ENCODE measurements at regions not wholly inside any gene's neighbourhood (a gene's known extent, or its start where the extent isn't known, plus 50 kb on each side); places are given as distances from the start of the nearest gene placed in this dataset.

DNA sequence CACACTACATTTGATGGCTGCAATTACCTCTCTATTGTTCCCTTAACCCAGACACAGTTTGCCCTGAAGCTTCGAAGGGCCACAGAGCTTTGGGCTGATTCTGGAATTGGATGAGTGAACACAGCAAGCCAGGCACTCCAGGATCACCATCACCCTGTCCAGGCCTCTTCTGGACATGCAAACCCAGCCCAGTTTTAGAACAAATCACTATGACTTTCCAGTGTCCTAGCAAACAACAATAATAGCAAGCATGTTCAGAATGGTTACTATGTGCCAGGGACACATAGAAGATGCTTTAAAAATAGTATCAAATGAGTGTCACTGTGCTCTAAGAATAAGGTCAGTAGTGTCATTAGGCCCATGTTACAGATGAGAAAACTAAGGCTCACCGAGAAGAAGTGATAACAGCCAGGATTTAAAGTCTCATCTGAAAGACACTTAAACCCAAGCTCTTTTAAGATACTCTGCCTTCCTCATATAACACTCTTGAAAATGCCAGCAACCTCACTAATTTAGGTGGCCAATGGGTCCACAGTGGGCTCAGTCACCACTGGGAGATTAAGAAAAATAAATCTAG is 191.7 kb upstream of the STK17B start:
- H3K27ac Mint-ChIP-seq = no peak overlapping the region
- DNase-seq (no peak), ATAC-seq (no peak)
- H3K4me3 Mint-ChIP-seq = no peak overlapping the region
- peaks cover 2% of the 10 kb centered on the region for H3K27me3 Mint-ChIP-seq
- peaks cover 11% of the 10 kb centered on the region for H3K9me3 Mint-ChIP-seq
- H3K36me3 Mint-ChIP-seq (ENCODE audit: low read depth) = no peaks in the 10 kb centered on the region
- peaks cover 8% of the 10 kb centered on the region for H3K4me1 Mint-ChIP-seq

DNA sequence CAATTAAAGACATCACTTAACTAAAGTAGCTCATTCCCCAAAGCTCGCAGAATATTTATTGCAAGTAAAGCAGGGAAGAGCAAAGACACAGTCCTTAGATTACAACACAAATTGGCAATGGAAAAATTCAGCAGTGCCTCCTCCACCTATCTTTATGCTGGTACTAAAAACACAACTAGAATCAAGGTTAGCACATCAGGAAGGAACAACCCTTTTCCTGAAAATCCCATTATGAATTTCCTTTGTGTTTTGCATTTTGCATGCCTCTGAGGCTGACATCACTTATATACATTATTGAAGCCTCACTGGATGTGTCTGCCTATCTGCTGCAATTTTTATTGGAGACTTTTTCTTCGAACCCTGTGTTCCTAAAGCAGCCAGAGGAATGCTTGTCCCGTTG is 193.8 kb upstream of the STK17B start:
- DNase-seq (no peak), ATAC-seq (no peak)
- no peak overlapping the region for H3K4me3 Mint-ChIP-seq
- H3K9me3 Mint-ChIP-seq = peaks cover 19% of the 10 kb centered on the region
- peaks cover 8% of the 10 kb centered on the region for H3K4me1 Mint-ChIP-seq
- no peaks in the 10 kb centered on the region for H3K36me3 Mint-ChIP-seq (ENCODE audit: low read depth)
- no peak overlapping the region for H3K27ac Mint-ChIP-seq
- H3K27me3 Mint-ChIP-seq = peaks cover 2% of the 10 kb centered on the region

DNA sequence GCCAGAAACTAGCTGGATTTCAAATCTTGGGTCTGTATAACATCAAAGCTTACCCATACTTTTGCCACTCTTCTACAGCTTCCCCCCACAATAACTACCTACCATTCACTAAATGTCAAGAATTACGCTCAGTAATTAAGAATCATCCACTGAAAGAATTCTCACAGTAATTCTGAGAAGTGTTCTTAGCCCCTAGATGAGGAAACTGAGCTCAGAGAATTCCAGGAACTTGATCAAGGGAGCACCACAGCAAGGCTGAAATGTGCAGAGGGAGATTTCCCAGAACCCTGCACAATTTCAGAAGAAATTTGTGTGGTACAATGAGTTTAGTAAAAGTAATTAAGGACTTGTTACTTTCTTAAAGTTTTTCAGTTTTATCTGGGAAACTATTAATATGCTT is 194.5 kb upstream of the STK17B start:
- ATAC-seq (peak; percentile 57), DNase-seq (no peak)
- Mint-ChIP-seq H3K27me3 (peaks cover 4% of the 10 kb centered on the region), H3K4me1 (peaks cover 6% of the 10 kb centered on the region), H3K27ac (no peak overlapping the region), H3K9me3 (peaks cover 19% of the 10 kb centered on the region), H3K36me3 (ENCODE audit: low read depth) (no peaks in the 10 kb centered on the region), H3K4me3 (no peak overlapping the region)

DNA sequence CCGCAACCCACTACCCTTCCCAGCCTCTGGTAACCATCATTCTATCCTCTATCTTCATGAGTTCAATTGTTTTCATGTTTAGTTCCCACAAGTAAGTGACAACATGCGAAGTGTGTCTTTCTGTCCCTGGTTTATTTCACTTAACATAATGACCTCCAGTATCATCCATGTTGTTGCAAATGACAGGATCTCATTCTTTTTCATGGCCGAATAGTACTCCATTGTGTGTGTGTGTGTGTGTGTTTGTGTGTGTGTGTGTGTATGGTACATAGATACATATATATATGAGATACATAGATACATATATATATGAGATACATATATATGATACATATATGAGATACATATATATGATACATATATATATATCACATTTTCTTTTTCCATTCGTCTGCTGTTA is 196.3 kb upstream of the STK17B start:
- no peak for DNase-seq
- peaks cover 3% of the 10 kb centered on the region for H3K27me3 Mint-ChIP-seq
- peaks cover 6% of the 10 kb centered on the region for H3K4me1 Mint-ChIP-seq
- ATAC-seq = no peak
- no peaks in the 10 kb centered on the region for H3K36me3 Mint-ChIP-seq (ENCODE audit: low read depth)
- no peak overlapping the region for H3K4me3 Mint-ChIP-seq
- no peak overlapping the region for H3K27ac Mint-ChIP-seq
- peaks cover 19% of the 10 kb centered on the region for H3K9me3 Mint-ChIP-seq

DNA sequence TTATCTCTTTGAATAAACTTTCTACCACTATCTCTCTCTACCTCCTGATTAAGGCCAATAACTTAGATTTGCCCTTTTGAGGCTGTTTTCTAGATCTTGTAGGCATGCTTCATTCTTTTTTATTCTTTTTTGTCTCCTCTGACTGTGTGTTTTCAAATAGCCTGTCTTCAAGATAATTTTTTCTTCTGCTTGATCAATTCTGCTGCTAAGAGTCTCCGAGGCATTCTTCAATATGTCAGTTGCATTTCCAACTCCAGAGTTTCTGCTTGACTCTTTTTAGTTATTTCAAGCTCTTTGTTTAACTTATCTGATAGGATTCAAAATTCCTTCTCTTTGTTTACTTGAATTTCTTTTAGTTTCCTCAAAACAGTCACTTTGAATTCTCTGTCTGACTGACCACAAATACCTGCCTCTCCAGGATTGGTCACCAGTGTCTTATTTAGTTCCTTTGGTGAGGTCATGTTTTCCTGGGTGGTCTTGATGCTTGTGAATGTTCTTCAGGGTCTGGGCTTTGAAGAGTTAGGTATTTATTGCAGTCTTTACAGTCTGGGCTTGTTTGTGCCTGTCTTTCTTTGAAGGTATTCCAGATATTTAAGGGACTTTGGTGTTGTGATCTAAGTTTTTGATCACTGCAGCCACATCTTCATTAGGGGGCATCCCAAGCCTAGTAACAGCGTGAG is 197.3 kb upstream of the STK17B start:
- Mint-ChIP-seq H3K4me3 (no peak overlapping the region), H3K27ac (no peak overlapping the region), H3K9me3 (peaks cover 19% of the 10 kb centered on the region), H3K27me3 (peaks cover 5% of the 10 kb centered on the region), H3K4me1 (peaks cover 6% of the 10 kb centered on the region), H3K36me3 (ENCODE audit: low read depth) (no peaks in the 10 kb centered on the region)
- no peak for DNase-seq
- ATAC-seq = no peak

DNA sequence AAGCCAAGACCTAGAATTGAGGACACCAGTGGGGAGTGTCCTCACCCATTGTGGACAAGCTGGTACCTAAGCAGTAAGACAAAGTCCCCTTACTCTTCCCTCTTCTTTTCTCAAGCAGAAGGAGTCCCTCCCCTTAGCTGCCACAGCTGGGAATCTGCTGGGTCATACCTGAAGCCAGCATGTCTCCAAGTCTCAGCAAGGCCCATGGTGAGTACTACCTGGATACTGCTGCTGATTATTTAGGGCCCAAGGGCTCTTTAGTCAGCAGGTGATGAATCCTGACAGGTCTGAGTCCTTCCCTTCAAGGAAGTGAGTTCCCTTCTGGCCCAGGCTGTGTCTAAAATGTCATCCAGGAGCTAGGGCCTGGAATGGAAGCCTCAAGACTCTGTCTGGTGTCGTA is 198.6 kb upstream of the STK17B start:
- Mint-ChIP-seq H3K36me3 (ENCODE audit: low read depth) (no peaks in the 10 kb centered on the region), H3K27ac (no peak overlapping the region), H3K4me1 (peaks cover 6% of the 10 kb centered on the region), H3K4me3 (no peak overlapping the region), H3K9me3 (peaks cover 19% of the 10 kb centered on the region), H3K27me3 (peaks cover 5% of the 10 kb centered on the region)
- no peak for ATAC-seq
- no peak for DNase-seq

DNA sequence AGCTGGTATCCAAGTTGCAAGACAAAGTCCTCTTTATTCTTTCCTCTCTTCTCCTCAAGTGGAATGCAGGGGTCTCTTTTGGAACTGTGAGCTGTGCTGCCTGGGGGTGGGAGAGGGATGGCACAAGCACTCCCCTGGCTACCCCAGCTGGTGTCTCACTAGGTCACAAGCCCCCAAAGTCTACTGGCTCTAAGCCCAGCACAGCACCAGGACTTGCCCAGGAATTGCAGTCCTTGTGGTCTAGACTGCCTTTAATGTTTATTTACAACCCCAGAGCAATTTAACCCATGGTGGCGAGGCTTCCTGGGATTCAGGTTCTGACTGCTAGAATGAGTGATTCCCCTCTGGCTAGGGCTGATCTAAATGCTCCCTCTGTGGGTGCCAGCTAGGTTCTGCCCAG is 199.0 kb upstream of the STK17B start:
- H3K27ac Mint-ChIP-seq = no peak overlapping the region
- ATAC-seq (no peak), DNase-seq (no peak)
- peaks cover 20% of the 10 kb centered on the region for H3K9me3 Mint-ChIP-seq
- peaks cover 7% of the 10 kb centered on the region for H3K4me1 Mint-ChIP-seq
- peaks cover 5% of the 10 kb centered on the region for H3K27me3 Mint-ChIP-seq
- H3K36me3 Mint-ChIP-seq (ENCODE audit: low read depth) = no peaks in the 10 kb centered on the region
- H3K4me3 Mint-ChIP-seq = no peak overlapping the region

DNA sequence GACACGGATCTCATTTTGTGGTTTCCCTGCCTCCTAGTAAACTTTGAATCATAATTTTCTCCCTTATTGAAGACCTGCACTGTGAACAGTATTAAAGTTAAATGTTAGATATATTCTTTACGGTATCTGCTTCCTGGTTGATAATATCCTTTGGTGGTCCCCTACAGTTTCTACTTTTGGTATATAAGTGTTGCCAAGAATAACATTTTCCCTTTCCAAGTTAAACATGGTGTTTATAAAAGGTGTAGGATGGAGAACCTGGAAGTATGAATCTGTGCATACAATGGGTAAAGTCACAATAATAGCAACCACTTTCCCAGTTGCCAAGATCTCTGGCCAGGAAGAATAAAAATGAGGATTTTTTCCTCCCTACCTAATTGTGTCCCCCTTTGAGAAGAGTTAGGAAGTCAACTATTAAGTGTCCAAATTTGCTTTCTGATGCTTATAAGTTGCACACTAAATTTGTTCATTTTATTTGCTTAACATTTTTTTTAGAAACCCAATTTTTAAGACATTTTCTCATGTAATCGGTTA is 201.0 kb upstream of the STK17B start:
- ATAC-seq (no peak), DNase-seq (no peak)
- H3K27me3 Mint-ChIP-seq = peaks cover 10% of the 10 kb centered on the region
- no peak overlapping the region for H3K27ac Mint-ChIP-seq
- no peaks in the 10 kb centered on the region for H3K36me3 Mint-ChIP-seq (ENCODE audit: low read depth)
- peaks cover 20% of the 10 kb centered on the region for H3K9me3 Mint-ChIP-seq
- H3K4me1 Mint-ChIP-seq = peaks cover 13% of the 10 kb centered on the region
- H3K4me3 Mint-ChIP-seq = no peak overlapping the region

DNA sequence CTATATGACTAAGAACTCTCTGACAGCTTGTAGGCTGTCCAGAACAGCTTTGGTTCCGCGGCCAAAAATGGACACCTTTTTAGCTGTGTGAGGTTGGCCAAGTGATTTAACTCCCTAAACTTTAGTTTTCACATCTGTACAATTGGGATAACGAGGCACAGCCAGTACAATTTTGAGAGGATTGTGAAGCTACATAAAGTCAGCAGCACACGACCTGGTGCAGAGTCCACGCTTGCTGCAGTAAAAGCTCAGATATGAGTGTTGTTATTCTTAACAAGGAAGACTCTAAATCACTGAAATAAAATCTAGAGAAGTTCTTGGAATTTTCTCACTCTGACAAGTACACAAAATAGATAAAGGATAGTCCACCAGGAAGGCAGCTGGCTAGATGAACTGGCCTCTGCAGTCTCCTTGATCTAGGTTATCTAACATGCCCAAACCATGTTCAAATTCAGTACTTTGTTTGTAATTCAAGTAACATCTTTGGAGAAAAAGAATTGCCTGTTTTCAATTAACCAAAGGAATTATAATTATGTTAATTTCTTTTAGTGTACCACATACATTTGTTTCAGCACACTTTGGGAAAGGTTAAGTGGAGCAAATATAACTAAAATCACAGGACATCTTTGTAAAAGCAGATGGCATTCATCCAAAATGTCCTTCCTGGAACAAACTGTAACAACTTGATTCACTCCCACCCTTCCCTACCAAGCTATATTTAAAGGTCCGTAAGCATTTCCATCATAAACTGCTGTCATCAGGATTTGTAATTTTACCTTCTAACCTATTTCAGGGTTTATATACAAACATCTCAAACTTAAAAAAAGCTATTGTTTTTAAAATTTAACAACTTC is 201.7 kb upstream of the STK17B start:
- H3K27me3 Mint-ChIP-seq = peaks cover 10% of the 10 kb centered on the region
- H3K27ac Mint-ChIP-seq = no peak overlapping the region
- H3K36me3 Mint-ChIP-seq (ENCODE audit: low read depth) = no peaks in the 10 kb centered on the region
- no peak overlapping the region for H3K4me3 Mint-ChIP-seq
- peaks cover 20% of the 10 kb centered on the region for H3K4me1 Mint-ChIP-seq
- DNase-seq (no peak), ATAC-seq (no peak)
- H3K9me3 Mint-ChIP-seq = peaks cover 17% of the 10 kb centered on the region

DNA sequence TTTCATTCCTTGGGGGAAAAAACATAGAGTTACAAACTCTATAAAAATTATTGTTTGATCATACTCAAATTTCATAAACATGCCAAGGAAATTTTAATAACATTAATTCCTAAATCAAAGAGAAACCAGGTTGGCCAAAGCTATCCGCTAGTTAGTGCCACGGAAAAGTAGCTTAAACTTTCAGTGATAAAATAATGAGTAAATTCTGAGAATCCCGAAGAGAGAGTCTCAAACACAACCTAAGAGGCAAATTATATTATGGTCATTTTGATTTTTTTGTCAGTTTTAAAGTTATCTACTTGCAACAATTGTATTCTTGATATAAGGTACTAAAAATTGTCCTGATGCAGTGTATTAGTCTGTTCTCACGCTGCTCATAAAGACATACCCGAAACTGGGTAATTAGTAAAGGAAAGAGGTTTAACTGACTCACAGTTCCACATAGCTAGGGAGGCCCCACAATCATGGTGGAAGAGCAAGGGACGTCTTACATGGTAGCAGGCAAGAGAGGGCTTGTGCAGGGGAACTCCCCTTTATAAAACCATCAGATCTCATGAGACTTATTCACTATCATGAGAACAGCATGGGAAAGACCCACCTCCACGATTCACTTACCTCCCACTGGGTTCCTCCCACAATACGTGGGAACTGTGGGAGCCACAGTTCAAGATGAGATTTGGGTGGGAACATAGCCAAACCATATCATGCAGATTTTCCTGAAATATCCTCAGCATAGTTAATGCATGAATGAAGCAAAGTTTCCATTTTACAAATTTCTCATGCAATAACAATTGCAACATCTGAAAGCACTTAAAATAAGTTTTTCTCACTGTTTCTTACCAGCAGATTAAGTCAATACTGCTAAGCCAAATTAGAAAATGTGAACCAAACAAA is 205.9 kb upstream of the STK17B start:
- Mint-ChIP-seq H3K27ac (peak overlapping the region; percentile 47), H3K4me3 (no peak overlapping the region), H3K36me3 (ENCODE audit: low read depth) (no peaks in the 10 kb centered on the region), H3K4me1 (peaks cover 24% of the 10 kb centered on the region), H3K9me3 (peaks cover 9% of the 10 kb centered on the region), H3K27me3 (peaks cover 9% of the 10 kb centered on the region)
- peak; percentile 36 for DNase-seq
- ATAC-seq = peak; percentile 86

DNA sequence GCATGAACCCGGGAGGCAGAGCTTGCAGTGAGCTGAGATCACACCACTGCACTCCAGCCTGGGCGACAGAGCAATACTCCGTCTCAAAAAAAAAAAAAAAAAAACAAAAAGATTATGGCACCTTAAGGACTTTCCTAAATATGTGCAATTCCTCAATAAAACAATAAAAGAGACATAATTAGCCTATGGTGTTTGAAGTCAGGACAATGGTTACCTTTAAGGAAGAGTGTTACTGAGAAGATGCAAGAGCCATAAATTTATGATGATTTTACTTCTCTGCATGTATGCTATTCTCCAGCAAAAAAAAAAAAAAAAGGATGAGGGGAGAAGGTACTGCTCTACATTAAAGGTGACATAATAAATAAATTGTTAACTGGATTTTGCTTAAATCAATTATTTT is 208.2 kb upstream of the STK17B start:
- Mint-ChIP-seq H3K4me1 (peaks cover 24% of the 10 kb centered on the region), H3K27ac (no peak overlapping the region), H3K36me3 (ENCODE audit: low read depth) (no peaks in the 10 kb centered on the region), H3K27me3 (peaks cover 7% of the 10 kb centered on the region), H3K9me3 (peaks cover 9% of the 10 kb centered on the region), H3K4me3 (no peak overlapping the region)
- DNase-seq = no peak
- no peak for ATAC-seq

DNA sequence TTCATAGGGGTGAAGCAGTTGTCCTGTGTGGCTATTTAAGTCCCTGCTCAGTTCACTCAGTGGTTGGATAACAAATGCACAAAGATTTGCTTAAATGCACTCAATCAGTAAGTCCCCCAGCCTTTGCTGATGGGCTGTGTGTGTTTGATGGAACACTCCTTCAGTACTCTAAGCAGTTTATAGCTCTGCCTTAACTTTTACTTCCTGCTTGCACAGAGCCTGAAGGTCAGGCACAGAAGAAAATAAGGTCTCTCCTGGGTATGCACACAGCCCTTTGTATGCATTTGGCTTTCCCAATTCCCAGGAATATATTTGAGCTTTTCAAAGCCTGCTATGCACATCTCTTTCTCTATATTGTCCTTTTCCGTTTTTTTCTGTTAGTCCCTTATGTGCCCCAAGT is 208.7 kb upstream of the STK17B start:
- peaks cover 9% of the 10 kb centered on the region for H3K9me3 Mint-ChIP-seq
- peaks cover 7% of the 10 kb centered on the region for H3K27me3 Mint-ChIP-seq

DNA sequence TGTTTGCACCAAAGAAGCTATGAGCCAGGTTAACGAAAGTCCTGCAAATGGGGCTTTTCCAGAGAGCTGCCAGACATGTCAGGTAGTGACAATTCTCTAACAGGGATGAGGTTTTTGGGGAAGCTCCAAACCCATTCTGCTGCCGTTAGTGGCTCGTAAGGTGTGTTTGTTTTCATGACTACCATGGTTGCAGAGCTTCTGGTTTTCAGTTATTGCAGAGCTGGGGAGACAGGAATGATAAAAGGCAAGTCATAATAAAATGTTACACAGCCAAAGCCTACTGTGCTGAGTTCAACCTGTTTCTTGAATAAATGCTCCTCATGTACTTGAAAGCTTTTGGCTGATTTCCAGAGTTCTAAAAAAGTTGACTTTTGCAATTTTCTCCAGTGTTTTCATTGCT is 209.2 kb upstream of the STK17B start:
- Mint-ChIP-seq H3K4me3 (no peak overlapping the region), H3K27me3 (peaks cover 5% of the 10 kb centered on the region), H3K36me3 (ENCODE audit: low read depth) (no peaks in the 10 kb centered on the region), H3K9me3 (peaks cover 6% of the 10 kb centered on the region), H3K4me1 (peaks cover 22% of the 10 kb centered on the region), H3K27ac (no peak overlapping the region)
- no peak for ATAC-seq
- DNase-seq = no peak

More for the DNA sequence above, 208.7 kb upstream of the STK17B start:
- ATAC-seq = no peak
- Mint-ChIP-seq H3K36me3 (ENCODE audit: low read depth) (no peaks in the 10 kb centered on the region), H3K27ac (no peak overlapping the region), H3K4me3 (no peak overlapping the region), H3K4me1 (peaks cover 24% of the 10 kb centered on the region)
- no peak for DNase-seq

DNA sequence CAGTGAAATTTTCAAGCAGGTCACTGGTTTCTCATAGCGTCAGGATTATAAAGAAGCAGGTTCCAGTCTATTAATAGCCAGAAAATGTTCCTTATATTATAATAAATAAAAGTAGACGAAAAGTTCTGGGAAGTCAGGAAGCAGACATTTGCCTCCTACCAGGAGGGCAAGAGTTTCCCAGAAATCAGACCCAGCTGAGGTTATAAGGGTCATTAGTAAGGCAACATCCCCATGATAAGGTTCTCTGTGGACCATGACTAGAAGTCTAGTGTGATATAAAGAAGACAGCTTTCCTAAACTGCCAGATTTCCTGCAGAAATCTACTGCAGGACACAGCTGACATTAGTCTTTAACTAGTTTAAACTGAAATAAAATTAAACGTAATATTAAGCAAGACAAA is 210.1 kb upstream of the STK17B start:
- Mint-ChIP-seq H3K4me1 (peaks cover 16% of the 10 kb centered on the region), H3K36me3 (ENCODE audit: low read depth) (no peaks in the 10 kb centered on the region), H3K4me3 (no peak overlapping the region), H3K27me3 (peaks cover 2% of the 10 kb centered on the region), H3K27ac (no peak overlapping the region), H3K9me3 (peaks cover 4% of the 10 kb centered on the region)
- no peak for DNase-seq
- no peak for ATAC-seq
